GM18858 (cell line): ENCODE measurements at regions not wholly inside any gene's neighbourhood (a gene's known extent, or its start where the extent isn't known, plus 50 kb on each side); places are given as distances from the start of the nearest gene placed in this dataset.
A peak's percentile ranks its signal among the peaks of the same experiment; 100 is the strongest.
"Not testable (repeated sequence)": the region's sequence is repeated elsewhere in the genome, so short reads cannot be mapped to it uniquely, and the experiment has no call there.

ENCODE experiments used
- ATAC-seq: cut with Tn5 transposase; IDR thresholded peaks from one replicate; pipeline ENCODE4 v1.9.1; 2021; ENCODE audit not compliant: unreplicated experiment

DNA sequence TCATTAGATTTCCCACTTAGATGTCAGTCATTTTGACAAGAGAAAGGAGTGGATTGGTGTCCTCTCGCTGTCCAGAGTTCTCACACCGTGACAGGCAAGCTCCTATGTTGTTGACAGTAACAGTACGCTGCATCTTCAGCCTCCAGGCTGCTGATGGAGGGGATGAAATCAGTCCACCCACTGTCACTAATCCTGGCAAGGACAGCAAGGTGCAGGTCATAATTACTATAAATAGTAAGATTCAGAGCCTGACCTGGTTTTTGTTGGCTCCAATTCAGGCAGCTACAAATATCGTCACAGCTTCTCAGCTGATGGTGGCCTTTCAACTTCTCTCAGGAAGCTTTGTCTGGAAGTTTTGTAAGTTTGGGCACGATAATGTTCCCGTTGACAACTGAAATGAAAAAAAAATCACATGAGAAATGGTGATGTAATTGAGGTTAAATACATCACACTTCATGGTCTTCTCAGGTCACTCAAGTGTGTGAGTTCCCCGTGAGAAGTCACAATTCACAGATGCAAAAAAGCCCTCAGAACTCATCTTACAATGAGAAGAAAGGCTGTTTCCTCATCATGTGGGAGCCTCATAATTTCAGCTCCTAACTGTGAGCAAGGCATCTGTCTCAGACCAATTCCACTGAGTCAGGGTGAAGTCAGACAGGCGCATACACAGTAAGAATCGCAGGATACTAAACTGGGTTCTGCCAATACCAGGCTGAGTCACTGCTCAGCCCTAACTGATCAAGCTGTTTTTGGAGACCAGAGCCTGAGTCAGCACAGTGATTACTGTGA is 516.9 kb downstream of the RPIA start:
- not testable (repeated sequence) for ATAC-seq

DNA sequence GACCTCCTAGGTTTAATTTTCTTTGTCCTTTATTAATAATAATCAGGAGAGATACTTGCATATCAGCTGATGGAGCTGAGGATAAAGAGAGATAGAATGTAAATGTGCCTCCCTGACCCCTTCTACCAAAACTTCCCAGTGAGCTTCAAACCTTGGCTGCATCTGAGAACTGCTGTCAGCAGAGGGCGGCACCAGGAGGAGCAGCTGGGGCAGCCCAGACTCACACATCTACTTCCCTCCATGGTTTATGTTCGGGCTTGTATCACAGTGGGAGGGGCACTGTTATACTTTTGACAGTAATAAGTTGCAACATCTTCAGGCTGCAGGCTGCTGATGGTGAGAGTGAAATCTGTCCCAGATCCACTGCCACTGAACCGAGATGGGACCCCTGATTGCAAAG is 521.7 kb downstream of the RPIA start:
- ATAC-seq: not testable (repeated sequence)

DNA sequence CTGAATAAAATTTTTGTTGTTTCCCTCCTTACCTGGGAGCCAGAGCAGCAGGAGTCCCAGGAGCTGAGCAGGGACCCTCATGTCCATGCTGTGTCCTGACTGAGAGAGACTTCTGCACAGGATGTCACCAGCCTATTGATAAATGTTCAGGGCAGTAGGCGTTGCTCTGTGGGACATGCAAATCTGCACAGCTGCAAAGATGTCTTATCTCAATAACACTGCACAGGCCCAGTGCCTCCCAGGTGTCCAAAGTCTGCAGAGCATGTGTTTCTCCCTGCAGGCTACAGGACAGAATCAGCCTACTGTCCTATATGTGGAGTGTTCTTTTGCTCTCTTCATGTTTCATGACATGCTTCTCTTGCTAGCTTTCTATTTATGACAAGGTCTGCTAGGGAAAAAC is 522.3 kb downstream of the RPIA start:
- ATAC-seq: peak; percentile 42

DNA sequence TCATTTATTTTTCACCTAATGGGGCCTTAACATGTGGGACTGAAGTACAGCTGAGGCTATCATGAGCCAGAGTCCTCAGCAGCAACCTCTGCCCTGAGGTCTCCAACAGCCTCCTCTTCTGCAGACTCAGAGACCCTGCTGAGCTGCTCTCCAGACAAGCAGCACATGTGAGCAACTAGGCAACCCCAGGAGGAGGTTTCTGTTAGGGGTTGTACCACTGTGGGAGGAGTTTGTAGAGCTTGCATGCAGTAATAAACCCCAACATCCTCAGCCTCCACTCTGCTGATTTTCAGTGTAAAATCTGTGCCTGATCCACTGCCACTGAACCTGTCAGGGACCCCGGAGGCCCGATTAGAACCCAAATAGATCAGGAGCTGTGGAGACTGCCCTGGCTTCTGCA is 530.0 kb downstream of the RPIA start:
- ATAC-seq: not testable (repeated sequence)

- ATAC-seq: not testable (repeated sequence)
Observed at GRCh38 chr2:89222063-89222732, 530.7 kb downstream of the RPIA start.

DNA sequence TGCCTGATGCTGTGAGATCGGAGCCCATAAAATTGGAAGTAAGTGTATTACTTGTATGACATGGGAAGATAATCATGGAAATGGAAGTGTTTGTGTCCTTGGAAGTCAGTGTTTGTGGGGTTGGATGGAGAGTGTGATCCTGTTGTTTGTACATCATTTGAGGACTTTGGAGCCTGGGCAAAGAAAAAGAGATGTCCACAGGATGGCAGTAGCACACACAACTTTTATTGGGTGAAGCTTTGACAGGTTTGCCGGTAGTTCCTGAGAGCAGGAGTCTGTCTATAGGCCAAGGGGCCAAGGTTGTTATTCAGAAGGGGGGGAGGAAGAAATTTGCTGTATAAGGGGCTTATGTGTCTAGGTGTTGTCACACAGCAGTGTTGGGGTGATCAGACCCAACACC is 533.3 kb downstream of the RPIA start:
- ATAC-seq: not testable (repeated sequence)

DNA sequence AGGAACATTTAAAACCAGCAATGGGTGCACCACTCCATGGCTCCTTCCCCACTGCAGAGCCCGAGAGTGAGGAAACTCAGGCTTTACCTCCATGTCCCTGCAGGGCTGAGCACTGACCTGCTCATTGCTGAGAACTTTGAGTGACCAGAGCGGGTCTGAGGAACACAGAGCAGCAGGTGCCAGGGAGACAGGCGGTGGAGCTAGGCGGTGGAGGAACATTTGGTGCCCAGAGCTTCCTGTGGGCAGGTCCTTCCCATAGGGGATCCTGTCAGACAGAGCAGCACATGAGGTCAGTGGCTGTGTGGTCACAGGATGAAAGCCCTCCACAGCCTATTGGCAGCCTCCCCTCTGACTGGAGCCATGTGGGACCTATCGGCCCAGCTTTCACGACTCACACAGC is 538.5 kb downstream of the RPIA start:
- not testable (repeated sequence) for ATAC-seq

GRCh38 chr2:89231241-89231640 is 539.8 kb downstream of the RPIA start:
- ATAC-seq: not testable (repeated sequence)

- peak; percentile 46 for ATAC-seq
Observed at GRCh38 chr2:89233931-89234330, 542.5 kb downstream of the RPIA start.

DNA sequence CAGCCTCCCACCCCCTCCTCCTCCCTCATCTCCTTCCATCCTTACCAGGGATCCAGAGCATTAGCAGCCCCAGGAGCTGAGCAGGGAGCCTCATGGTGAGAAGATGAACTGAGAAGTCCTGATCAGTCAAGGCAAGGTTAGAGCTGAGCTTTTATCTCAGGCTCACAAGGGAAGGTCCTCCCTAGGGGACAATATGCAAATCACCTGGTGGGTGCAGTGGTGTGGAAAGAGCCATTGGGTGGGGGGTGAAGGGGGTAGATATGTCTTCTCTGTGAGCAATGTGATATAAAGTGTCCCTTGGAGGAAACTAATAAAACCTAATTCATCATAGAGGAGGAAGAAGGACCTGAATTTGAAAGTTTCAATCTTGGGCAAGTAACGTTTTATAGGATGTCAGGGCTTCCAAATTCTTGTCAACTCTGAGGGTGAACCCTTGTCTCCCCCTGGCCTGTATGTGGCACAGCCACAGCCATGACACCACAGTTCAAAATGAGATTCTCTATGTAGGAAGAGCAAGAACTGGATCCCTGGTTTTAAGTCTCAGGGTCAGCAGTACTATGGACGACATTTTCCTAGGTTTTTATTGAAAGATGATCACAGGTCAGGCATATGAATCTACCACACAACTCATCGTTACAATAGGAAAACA is 543.5 kb downstream of the RPIA start:
- not testable (repeated sequence) for ATAC-seq

DNA sequence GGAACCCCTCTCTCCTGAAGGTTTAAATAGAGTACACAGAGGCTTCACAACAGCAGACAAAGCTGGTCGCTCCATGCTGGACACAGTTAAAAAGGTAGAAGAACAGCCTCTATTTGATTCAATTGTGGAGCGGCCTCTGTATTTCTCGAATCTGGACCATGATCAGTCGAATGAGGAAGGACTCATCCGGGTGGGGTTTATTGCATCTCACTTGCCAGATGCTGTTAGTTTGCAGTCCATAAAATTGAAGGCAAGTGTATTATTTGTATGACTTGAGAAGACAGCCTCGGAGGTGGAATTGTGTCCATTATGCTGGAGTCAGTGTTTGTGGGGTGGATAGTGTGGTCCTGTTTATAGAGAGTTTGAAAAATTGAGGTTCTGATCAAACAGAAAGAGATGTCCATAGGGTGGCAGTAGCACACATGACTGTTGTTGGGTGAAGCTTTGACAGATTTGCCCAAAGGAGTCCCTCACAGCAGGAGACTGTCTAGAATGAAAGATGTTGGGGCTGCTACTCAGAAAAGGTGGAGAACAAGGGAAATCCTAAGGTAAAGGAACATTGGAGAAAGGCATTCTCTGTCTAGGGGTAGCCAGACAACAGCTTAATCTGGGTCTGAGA is 545.5 kb downstream of the RPIA start:
- ATAC-seq: not testable (repeated sequence)

- not testable (repeated sequence) for ATAC-seq
Observed at GRCh38 chr2:89237783-89238182, 546.3 kb downstream of the RPIA start.

DNA sequence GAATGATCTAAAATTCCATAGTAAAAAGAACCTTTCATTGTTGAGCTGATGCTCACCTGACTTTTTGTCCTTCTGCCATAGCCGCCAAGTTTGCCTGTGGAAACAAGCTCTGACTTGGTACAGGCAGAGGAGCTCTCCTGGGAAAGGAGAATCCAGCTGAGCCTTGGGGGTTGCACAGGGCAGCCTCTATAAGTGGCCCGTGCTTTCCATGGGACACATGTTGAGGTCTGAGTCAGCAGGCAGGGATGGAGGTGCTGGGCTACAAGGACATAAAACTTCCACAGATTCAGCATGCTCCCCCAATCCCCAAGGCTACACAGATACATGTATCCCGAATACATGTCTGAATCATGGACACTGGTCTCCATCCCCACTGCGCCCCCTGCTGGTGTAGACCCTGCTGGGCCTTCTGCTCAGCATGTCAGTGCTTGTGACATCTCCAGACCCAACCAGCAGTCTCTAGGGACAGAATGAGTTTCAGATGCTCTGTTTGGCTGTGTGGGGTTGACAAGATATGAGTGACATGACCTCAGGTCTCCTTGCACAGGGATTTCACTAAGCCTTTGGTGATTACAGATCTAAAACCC is 551.7 kb downstream of the RPIA start:
- peak; percentile 97 for ATAC-seq

GRCh38 chr2:89244407-89244806 is 552.9 kb downstream of the RPIA start:
- not testable (repeated sequence) for ATAC-seq

DNA sequence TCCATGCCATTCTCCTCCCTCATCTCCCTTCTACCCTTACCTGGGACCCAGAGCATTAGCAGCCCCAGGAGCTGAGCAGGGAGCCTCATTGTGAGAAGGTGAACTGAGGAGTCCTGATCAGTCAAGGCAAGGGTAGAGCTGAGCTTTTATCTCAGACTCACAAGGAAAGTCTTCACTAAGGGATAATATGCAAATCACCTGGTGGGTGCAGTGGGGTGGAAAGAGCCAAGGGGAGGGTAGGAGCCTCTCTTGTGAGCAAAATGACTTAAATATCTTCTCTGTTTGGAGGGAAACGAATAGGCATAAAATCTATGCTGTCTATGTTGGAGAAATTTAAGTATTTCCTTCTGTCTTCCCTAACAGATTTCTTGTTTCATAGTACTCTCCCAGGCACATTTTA is 554.0 kb downstream of the RPIA start:
- ATAC-seq: peak; percentile 39

DNA sequence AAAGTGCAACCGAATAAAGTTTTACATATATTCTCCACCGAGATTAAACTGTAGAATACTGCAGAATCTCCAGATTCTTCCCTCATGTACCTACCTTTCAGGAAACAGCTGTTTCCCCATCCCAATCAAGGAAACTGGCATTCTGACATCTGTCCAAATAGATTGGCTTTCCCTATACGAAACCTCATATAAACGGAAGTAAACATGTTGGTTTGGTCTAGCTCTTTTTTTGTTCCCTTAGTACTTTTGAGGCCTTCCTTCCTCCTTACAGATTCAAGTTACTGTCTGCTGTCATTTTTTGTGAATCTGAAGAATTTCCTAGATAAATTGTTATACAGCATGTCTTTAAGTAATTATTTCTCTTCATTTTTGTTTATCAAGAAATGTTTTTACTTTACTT is 554.6 kb downstream of the RPIA start:
- ATAC-seq: not testable (repeated sequence)

DNA sequence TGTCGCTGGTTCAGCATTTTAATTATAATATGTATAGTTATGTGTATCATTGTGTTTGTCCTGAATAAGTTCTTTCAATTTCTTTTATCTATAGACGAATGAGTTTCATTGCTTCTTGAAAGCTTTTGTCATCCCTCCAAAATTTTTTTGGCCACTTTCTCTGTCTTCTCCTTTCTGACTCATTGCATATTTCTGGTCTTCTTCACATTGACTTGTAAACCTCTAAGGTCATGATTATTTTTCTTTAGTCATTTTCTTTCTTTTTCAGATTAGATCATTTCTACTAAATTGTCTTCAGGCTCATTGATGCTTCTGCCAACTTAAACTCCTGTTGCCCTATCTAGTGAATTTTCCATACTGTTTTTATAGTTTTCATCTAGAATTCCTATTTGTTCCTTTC is 555.1 kb downstream of the RPIA start:
- not testable (repeated sequence) for ATAC-seq

GRCh38 chr2:89255013-89255412 is 563.5 kb downstream of the RPIA start:
- ATAC-seq: not testable (repeated sequence)

GRCh38 chr2:89273443-89273842 is 582.0 kb downstream of the RPIA start:
- not testable (repeated sequence) for ATAC-seq

GRCh38 chr2:89280536-89280935 is 589.1 kb downstream of the RPIA start:
- not testable (repeated sequence) for ATAC-seq
